Hypothalamus (tissue), 51 donors: ENCODE measurements at regions not wholly inside any gene's neighbourhood (a gene's known extent, or its start where the extent isn't known, plus 50 kb on each side); places are given as distances from the start of the nearest gene placed in this dataset.
"Not testable (repeated sequence)": the region's sequence is repeated elsewhere in the genome, so short reads cannot be mapped to it uniquely, and the experiment has no call there.

Experiments
- DNase-seq, 51 donors: peaks; one replicate each; lab custom pipeline; 2025; lab: John Stamatoyannopoulos, UW

- no peak for DNase-seq
Observed at GRCh38 chr2:175308005-175308404, 126.5 kb upstream of the ATP5MC3 start.

- no peak for DNase-seq
Observed at GRCh38 chr2:175304541-175304940, 123.0 kb upstream of the ATP5MC3 start.

GRCh38 chr2:175293776-175294175 is 112.3 kb upstream of the ATP5MC3 start:
- no peak for DNase-seq

- DNase-seq = no peak
Observed at GRCh38 chr2:175293195-175293594, 111.7 kb upstream of the ATP5MC3 start.

GRCh38 chr2:175282886-175283285 is 101.4 kb upstream of the ATP5MC3 start:
- DNase-seq = no peak

GRCh38 chr2:175282300-175282699 is 100.8 kb upstream of the ATP5MC3 start:
- peak in 1 of 51 donors; percentile 1 for DNase-seq

GRCh38 chr2:175277772-175278171 is 96.3 kb upstream of the ATP5MC3 start:
- DNase-seq = no peak

GRCh38 chr2:175275539-175275938 is 94.0 kb upstream of the ATP5MC3 start:
- no peak for DNase-seq

- DNase-seq = no peak
Observed at GRCh38 chr2:175259164-175259563, 77.7 kb upstream of the ATP5MC3 start.

- no peak for DNase-seq
Observed at GRCh38 chr2:175256806-175257585, 75.5 kb upstream of the ATP5MC3 start.

GRCh38 chr2:175256391-175256790 is 74.9 kb upstream of the ATP5MC3 start:
- DNase-seq = not testable (repeated sequence)

- no peak for DNase-seq
Observed at GRCh38 chr2:175253871-175254270, 72.4 kb upstream of the ATP5MC3 start.

- peak in 1 of 51 donors; percentile 1 for DNase-seq
Observed at GRCh38 chr2:175251425-175252041, 70.0 kb upstream of the ATP5MC3 start.

- no peak for DNase-seq
Observed at GRCh38 chr2:175247159-175247558, 65.6 kb upstream of the ATP5MC3 start.

GRCh38 chr2:175244697-175245096 is 63.2 kb upstream of the ATP5MC3 start:
- DNase-seq = no peak

- DNase-seq = no peak
Observed at GRCh38 chr2:175241691-175242090, 60.2 kb upstream of the ATP5MC3 start.

GRCh38 chr2:175240033-175240432 is 58.5 kb upstream of the ATP5MC3 start:
- DNase-seq = not testable (repeated sequence)

GRCh38 chr2:175236930-175237329 is 55.4 kb upstream of the ATP5MC3 start:
- no peak for DNase-seq

- DNase-seq = no peak
Observed at GRCh38 chr2:175234650-175235049, 53.1 kb upstream of the ATP5MC3 start.

GRCh38 chr2:175234153-175234552 is 52.6 kb upstream of the ATP5MC3 start:
- no peak for DNase-seq

- no peak for DNase-seq
Observed at GRCh38 chr2:175233135-175233719, 51.7 kb upstream of the ATP5MC3 start.
